Endothelial cell of umbilical vein (primary cell): ENCODE measurements at regions not wholly inside any gene's neighbourhood (a gene's known extent, or its start where the extent isn't known, plus 50 kb on each side); places are given as distances from the start of the nearest gene placed in this dataset.

ENCODE experiments used
- CTCF ChIP-seq, 2 donors: IDR thresholded peaks; 1 replicate in 1 of 2; 2 replicates in 1 of 2; pipeline ENCODE4 v1.5.1; 2011; ENCODE audit warnings: low read length in 2 of 2, mild to moderate bottlenecking in 2 of 2, moderate library complexity in 2 of 2, control low read depth in 1 of 2, inconsistent platforms in 1 of 2, low read depth in 1 of 2; ENCODE audit not compliant: insufficient read depth in 1 of 2; ENCODE audit errors: extremely low read depth in 1 of 2
- FOS ChIP-seq: IDR thresholded peaks from 2 replicates; pipeline ENCODE4 v1.6.1; 2011; ENCODE audit warnings: mild to moderate bottlenecking, low read length, moderate library complexity, borderline replicate concordance; ENCODE audit not compliant: insufficient read depth
- MAX ChIP-seq: IDR thresholded peaks from 2 replicates; pipeline ENCODE4 v1.6.1; 2011; ENCODE audit not compliant: insufficient read depth, insufficient read length
- POLR2A ChIP-seq: IDR thresholded peaks from 2 replicates; pipeline ENCODE4 v1.6.1; 2012; ENCODE audit warnings: low read depth, mild to moderate bottlenecking, control low read depth, low read length

- TF ChIP-seq FOS = no peak
- TF ChIP-seq POLR2A = no peak
- no peak for TF ChIP-seq MAX
- no peak for TF ChIP-seq CTCF (IDR thresholded peaks at IDR 0.05; ENCODE audit: extremely low read depth in 1 of 2, insufficient read depth in 1 of 2, low read depth in 1 of 2, low read length in 2 of 2)
These were observed 369.9 kb upstream of the C2CD4B start for GRCh38 chr15:62534996-62535395.
